Heart left ventricle (tissue), 16 donors: ENCODE measurements at regions not wholly inside any gene's neighbourhood (a gene's known extent, or its start where the extent isn't known, plus 50 kb on each side); places are given as distances from the start of the nearest gene placed in this dataset.
"Not testable (repeated sequence)": the region's sequence is repeated elsewhere in the genome, so short reads cannot be mapped to it uniquely, and the experiment has no call there.

Experiments
- ATAC-seq, 4 donors: fragments of 200-7000 bp; cut with Tn5 transposase; one replicate each; pipeline ENCODE4 v1.9.1; 2020 to 2022; ENCODE audit warnings: moderate library complexity in 4 of 4, mild to moderate bottlenecking in 3 of 4, moderate number of reproducible peaks in 1 of 4
- DNase-seq, 5 donors: peaks; one replicate each; pipeline ENCODE4 v3.0.0-alpha.2; 2020
- H3K27ac ChIP-seq, 12 donors: fragments of 200-600 bp; sonication (generic) in 4 of 12; one replicate each; pipeline versions ENCODE4 v1.5.0 to v1.8.0; 2016 to 2022; ENCODE audit warnings: mild to moderate bottlenecking in 2 of 12
- H3K27me3 ChIP-seq, 9 donors: fragments of 200-600 bp; sonication (generic) in 2 of 9; one replicate each; pipeline versions ENCODE4 v1.5.1 to v1.8.0; 2016 to 2022; ENCODE audit warnings: mild to moderate bottlenecking in 3 of 9
- H3K36me3 ChIP-seq, 9 donors: fragments of 200-600 bp; sonication (generic) in 2 of 9; one replicate each; pipeline versions ENCODE4 v1.5.0 to v1.8.0; 2018 to 2022; ENCODE audit warnings: mild to moderate bottlenecking in 2 of 9
- H3K4me1 ChIP-seq, 12 donors: fragments of 200-600 bp; sonication (generic) in 4 of 12; one replicate each; pipeline versions ENCODE4 v1.5.0 to v1.8.0; 2016 to 2022; ENCODE audit warnings: mild to moderate bottlenecking in 3 of 12
- H3K4me3 ChIP-seq, 12 donors: fragments of 200-600 bp; sonication (generic) in 4 of 12; one replicate each; pipeline versions ENCODE4 v1.5.0 to v1.8.0; 2017 to 2022; ENCODE audit warnings: mild to moderate bottlenecking in 9 of 12, moderate library complexity in 4 of 12
- H3K9me3 ChIP-seq, 12 donors: fragments of 200-600 bp; sonication (generic) in 4 of 12; one replicate each; pipeline versions ENCODE4 v1.5.0 to v1.8.0; 2016 to 2022; ENCODE audit warnings: mild to moderate bottlenecking in 1 of 12
- POLR2A ChIP-seq, 2 donors: fragments of 450-650 bp; IDR thresholded peaks; one replicate each; pipeline ENCODE4 v1.6.1; 2017; ENCODE audit warnings: antibody characterized with exemption in 2 of 2, mild to moderate bottlenecking in 2 of 2, moderate library complexity in 2 of 2
- WGBS, 4 donors: extraction: QIAGEN DNeasy Blood & Tissue Kit in 2 of 4; methylation state at CpG; one replicate each; pipeline versions ENCODE4 v1.1.5 to v1.1.7; 2013 to 2018; 5-methylcytosine and 5-hydroxymethylcytosine counted together
- intact Hi-C, 10 donors: fragments of 100-400 bp; cut with DNase I; formaldehyde crosslinking; loops; one replicate each; pipeline versions ENCODE4 v1.11.1 to v1.14.2; 2022
- TF ChIP-seq, protein P1 (sequence below), 12 donors: fragments of 200-600 bp; sonication (generic) in 4 of 12; IDR thresholded peaks; one replicate each; pipeline versions ENCODE4 v1.5.0 to v1.8.0; 2018 to 2022; ENCODE audit warnings: antibody characterized with exemption in 12 of 12, mild to moderate bottlenecking in 5 of 12
- donor health status: ischemic (EF 13 %, LVEDD 7.1; RV severe dilation, severe dysfunction).
- donor health status: healthy with polysubstance abuse.
- donor health status: DM: no; HTN: yes; CAD: no.
- donor health status: DM: no; HTN: no; CAD: no.
- donor health status: ischemic (EF 25% LVEDD 6.9; RV normal size, moderate dysfunction).
- donor health status: ischemic (EF 25% LVEDD 5.7; RV mildly dilated, moderate dysfunction).
- donor health status: healthy.
- donor health status: DM: yes; HTN: yes; CAD: no.
- donor health status: ischemic (EF 35%, LVEDD 5.7; RV mildly dilated, moderate dysfunction).
- donor health status: nonischemic (EF 11% LVEDD 7.7; RV severe dilation, severe dysfunction).
- donor health status: DM: yes; HTN: yes; CAD: no.
- donor health status: PGD.
- donor health status: ischemic (EF 29% LVEDD 5.4; RV normal size, mild dysfunction).
- donor health status: nonischemic (EF 23%, LVEDD 6.1; RV moderate dilation, normal function).

DNA sequence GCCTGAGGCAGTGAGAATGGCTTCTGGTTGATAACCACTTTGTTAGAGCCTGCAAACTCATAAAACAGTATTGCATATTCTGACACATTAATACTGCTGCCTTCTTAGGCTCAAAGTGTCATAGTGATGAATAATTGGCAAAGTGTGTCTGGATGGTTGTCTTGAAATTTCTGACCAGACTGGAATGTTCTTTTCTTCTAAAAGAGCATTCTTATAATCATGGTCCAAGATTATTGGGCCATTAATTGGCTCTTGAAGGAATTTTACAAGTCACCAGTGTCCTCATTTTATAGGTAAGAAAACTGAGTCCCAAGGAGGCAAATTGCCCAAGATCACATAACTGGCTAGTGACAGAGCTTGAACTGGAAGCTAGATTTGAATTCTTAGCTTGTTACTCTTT lies 111.7 kb downstream of the PCSK1 start:
- Histone ChIP-seq H3K9me3 (no peaks in the 10 kb centered on the region), H3K4me1 (peaks cover 0 to under 1% (median 0%) of the 10 kb centered on the region in 12 donors), H3K27me3 (no peaks in the 10 kb centered on the region), H3K4me3 (no peak overlapping the region), H3K36me3 (no peaks in the 10 kb centered on the region), H3K27ac (no peak overlapping the region)
- intact Hi-C loops: loop anchor here in 1 of 10 donors (10.0 kb wide), 1 partner anchor 77 kb away; no protein-coding TSS in a partner anchor
- DNase-seq (no peak), ATAC-seq (no peak)
- TF ChIP-seq POLR2A (IDR thresholded peaks at IDR 0.05): no peak
- TF ChIP-seq, protein P1, sequence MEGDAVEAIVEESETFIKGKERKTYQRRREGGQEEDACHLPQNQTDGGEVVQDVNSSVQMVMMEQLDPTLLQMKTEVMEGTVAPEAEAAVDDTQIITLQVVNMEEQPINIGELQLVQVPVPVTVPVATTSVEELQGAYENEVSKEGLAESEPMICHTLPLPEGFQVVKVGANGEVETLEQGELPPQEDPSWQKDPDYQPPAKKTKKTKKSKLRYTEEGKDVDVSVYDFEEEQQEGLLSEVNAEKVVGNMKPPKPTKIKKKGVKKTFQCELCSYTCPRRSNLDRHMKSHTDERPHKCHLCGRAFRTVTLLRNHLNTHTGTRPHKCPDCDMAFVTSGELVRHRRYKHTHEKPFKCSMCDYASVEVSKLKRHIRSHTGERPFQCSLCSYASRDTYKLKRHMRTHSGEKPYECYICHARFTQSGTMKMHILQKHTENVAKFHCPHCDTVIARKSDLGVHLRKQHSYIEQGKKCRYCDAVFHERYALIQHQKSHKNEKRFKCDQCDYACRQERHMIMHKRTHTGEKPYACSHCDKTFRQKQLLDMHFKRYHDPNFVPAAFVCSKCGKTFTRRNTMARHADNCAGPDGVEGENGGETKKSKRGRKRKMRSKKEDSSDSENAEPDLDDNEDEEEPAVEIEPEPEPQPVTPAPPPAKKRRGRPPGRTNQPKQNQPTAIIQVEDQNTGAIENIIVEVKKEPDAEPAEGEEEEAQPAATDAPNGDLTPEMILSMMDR (IDR thresholded peaks at IDR 0.05): no peak

DNA sequence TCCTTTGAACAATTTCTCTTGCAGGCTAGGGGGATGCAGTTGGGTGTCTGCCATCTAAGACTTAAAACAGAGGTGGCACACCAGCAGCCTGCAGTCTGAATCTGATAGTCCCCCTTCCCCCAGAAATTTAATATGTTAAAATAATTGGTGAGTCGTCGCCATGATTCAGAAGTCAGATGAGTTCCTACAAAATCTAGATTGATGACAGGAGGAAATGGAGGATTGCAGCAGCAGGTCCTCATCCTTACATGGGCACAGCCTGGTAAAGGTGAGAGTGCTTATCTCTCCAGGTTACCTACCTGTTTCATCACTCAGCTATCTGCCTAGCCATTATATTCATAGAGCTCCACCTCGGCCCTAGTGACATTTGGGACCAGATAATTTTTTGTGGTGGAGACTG lies 112.3 kb downstream of the PCSK1 start:
- no peaks in the 10 kb centered on the region for H3K27me3 ChIP-seq
- intact Hi-C loops: loop anchor here in 1 of 10 donors (10.0 kb wide), 1 partner anchor 76 kb away; no protein-coding TSS in a partner anchor
- no peaks in the 10 kb centered on the region for H3K36me3 ChIP-seq
- WGBS, 4 donors: 93 to 98% (median 94%) methylated on average over 3 of the region's 3 CpGs
- ATAC-seq (no peak), DNase-seq (no peak)
- TF ChIP-seq, protein P1 (IDR thresholded peaks at IDR 0.05): no peak
- TF ChIP-seq POLR2A (IDR thresholded peaks at IDR 0.05): no peak
- no peaks in the 10 kb centered on the region for H3K9me3 ChIP-seq
- peaks cover 0 to 5% (median under 1%) of the 10 kb centered on the region in 12 donors for H3K4me1 ChIP-seq
- no peak overlapping the region for H3K4me3 ChIP-seq
- no peak overlapping the region for H3K27ac ChIP-seq

DNA sequence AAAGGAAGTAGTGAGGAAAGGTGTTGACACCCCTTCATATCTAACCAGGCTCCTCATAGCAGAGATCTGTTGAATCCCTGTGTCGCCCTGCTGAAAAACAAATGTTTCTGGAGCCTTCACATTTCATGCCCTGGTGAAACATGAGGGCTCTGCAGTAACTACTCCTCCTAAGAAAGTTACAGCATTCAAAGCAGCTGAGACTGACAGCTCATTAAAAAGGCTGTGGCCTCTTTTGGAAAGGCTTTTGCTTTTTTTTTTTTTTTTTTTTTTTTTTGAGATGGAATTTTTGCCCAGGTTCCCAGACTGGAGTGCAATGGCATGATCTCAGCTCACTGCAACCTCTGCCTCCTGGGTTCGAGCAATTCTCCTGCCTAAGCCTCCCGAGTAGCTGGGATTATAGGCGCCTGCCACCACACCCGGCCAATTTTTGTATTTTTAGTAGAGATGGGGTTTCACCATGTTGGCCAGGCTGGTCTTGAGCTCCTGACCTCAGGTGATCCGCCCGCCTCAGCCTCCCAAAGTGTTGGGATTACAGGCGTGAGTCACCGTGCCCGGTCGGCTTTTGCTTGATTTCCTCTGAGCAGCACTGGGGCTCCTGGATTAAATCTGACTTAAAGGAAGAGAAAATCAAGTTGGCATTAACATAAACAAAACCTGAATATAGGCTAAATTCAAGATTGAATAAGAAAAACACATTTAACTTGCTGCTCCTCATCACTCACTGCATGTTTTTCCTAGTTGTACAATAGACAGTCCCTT lies 112.9 kb downstream of the PCSK1 start:
- not testable (repeated sequence) for ATAC-seq, H3K4me1 ChIP-seq, H3K9me3 ChIP-seq, DNase-seq, H3K27ac ChIP-seq, H3K4me3 ChIP-seq, H3K36me3 ChIP-seq, H3K27me3 ChIP-seq
- intact Hi-C loops: loop anchor here in 1 of 10 donors (10.0 kb wide), 1 partner anchor 75 kb away; no protein-coding TSS in a partner anchor
- 87 to 93% (median 91%) methylated on average over 11 of the region's 11 CpGs for WGBS, 4 donors

GRCh38 chr5:96318569-96319110 lies 114.4 kb downstream of the PCSK1 start:
- TF ChIP-seq, protein P1 (IDR thresholded peaks at IDR 0.05): no peak
- no peak for TF ChIP-seq POLR2A (IDR thresholded peaks at IDR 0.05)
- H3K4me1 ChIP-seq: peaks cover 0 to 10% (median 4%) of the 10 kb centered on the region in 12 donors
- H3K9me3 ChIP-seq: no peaks in the 10 kb centered on the region
- intact Hi-C loops: no loop called here
- H3K4me3 ChIP-seq: no peak overlapping the region
- H3K27me3 ChIP-seq: no peaks in the 10 kb centered on the region
- H3K36me3 ChIP-seq: no peaks in the 10 kb centered on the region
- DNase-seq (no peak), ATAC-seq (no peak)
- H3K27ac ChIP-seq: no peak overlapping the region
- 69 to 91% (median 82%) methylated on average over 1 of the region's 1 CpG for WGBS, 4 donors
